IMR-90 (cell line): ENCODE measurements at regions not wholly inside any gene's neighbourhood (a gene's known extent, or its start where the extent isn't known, plus 50 kb on each side); places are given as distances from the start of the nearest gene placed in this dataset.

Experiments used
- ATAC-seq: fragments of 200-7000 bp; cut with Tn5 transposase; 2 replicates; pipeline ENCODE4 v1.9.1; 2020; ENCODE audit warnings: low read depth, mild to moderate bottlenecking, moderate library complexity
- BruUV-seq: library from RNA; stranded (reverse); fragments of 400-500 nt; replicated peaks from 2 replicates; lab custom pipeline; 2021; lab: Mats Ljungman, UMichigan
- CTCF ChIA-PET: fragments of 300-600 bp; formaldehyde crosslinking; extraction: SDS; loops from one replicate; lab custom pipeline; 2021; ENCODE audit warnings: antibody characterized with exemption; lab: Yijun Ruan, JAX
- POLR2A ChIA-PET: fragments of 300-600 bp; sonication (Branson Sonifier 250); formaldehyde crosslinking; loops from one replicate; lab custom pipeline; 2022; ENCODE audit warnings: antibody characterized with exemption; ENCODE audit not compliant: unreplicated experiment; lab: Charles Lee
- DNase-seq: peaks from one replicate; pipeline ENCODE4 v3.0.0; 2013
- H2AFZ ChIP-seq: replicated peaks from 2 replicates; pipeline ENCODE3; 2013; ENCODE audit warnings: low read length, mild to moderate bottlenecking; ENCODE audit not compliant: poor library complexity
- H2AK5ac ChIP-seq: 2 replicates; pipeline ENCODE4 v1.6.1; 2013; ENCODE audit warnings: low read depth, low read length, inconsistent platforms
- H2AK9ac ChIP-seq: replicated peaks from 2 replicates; pipeline ENCODE3; 2013; ENCODE audit warnings: mild to moderate bottlenecking, low read depth, low read length, moderate library complexity; ENCODE audit not compliant: poor library complexity
- H2BK120ac ChIP-seq: 2 replicates; pipeline ENCODE4 v1.6.1; 2013; ENCODE audit warnings: low read depth, low read length, inconsistent platforms
- H2BK15ac ChIP-seq: 3 replicates; pipeline ENCODE4 v1.6.1; 2013; ENCODE audit warnings: low read depth, low read length, inconsistent platforms
- H2BK20ac ChIP-seq: 2 replicates; pipeline ENCODE4 v1.6.1; 2013; ENCODE audit warnings: low read depth, mild to moderate bottlenecking, inconsistent platforms, low read length, moderate library complexity
- H2BK5ac ChIP-seq: 2 replicates; pipeline ENCODE4 v1.6.1; 2013; ENCODE audit warnings: mild to moderate bottlenecking, low read depth, low read length, inconsistent platforms; ENCODE audit not compliant: poor library complexity, severe bottlenecking
- H3K14ac ChIP-seq: replicated peaks from 2 replicates; pipeline ENCODE4 v1.6.1; 2013; ENCODE audit warnings: low read depth, low read length, inconsistent platforms
- H3K18ac ChIP-seq: 2 replicates; pipeline ENCODE4 v1.6.1; 2013; ENCODE audit warnings: low read depth, low read length, control low read depth
- H3K23ac ChIP-seq: 2 replicates; pipeline ENCODE4 v1.6.1; 2013; ENCODE audit warnings: low read depth, low read length, inconsistent platforms
- H3K27ac ChIP-seq: 2 replicates; pipeline ENCODE4 v1.5.1; 2013; ENCODE audit warnings: mild to moderate bottlenecking, control low read depth, low read length; ENCODE audit not compliant: insufficient read depth
- H3K27me3 ChIP-seq: 2 replicates; pipeline ENCODE4 v1.6.1; 2013; ENCODE audit warnings: low read length; ENCODE audit not compliant: control insufficient read depth, insufficient read depth
- H3K36me3 ChIP-seq: 2 replicates; pipeline ENCODE4 v1.6.1; 2013; ENCODE audit warnings: low read length, mixed read lengths; ENCODE audit not compliant: control insufficient read depth, insufficient read depth
- H3K4ac ChIP-seq: 2 replicates; pipeline ENCODE4 v1.6.1; 2013; ENCODE audit warnings: low read depth, low read length, inconsistent platforms
- H3K4me1 ChIP-seq: 2 replicates; pipeline ENCODE4 v1.6.1; 2013; ENCODE audit warnings: low read length, mixed read lengths; ENCODE audit not compliant: control insufficient read depth, insufficient read depth
- H3K4me2 ChIP-seq: 2 replicates; pipeline ENCODE4 v1.6.1; 2013; ENCODE audit warnings: low read depth, mild to moderate bottlenecking, control low read depth, low read length, moderate library complexity
- H3K4me3 ChIP-seq: 2 replicates; pipeline ENCODE4 v1.5.1; 2013; ENCODE audit warnings: low read depth, mild to moderate bottlenecking, control low read depth, low read length, moderate library complexity; ENCODE audit not compliant: insufficient read depth
- H3K56ac ChIP-seq: 2 replicates; pipeline ENCODE4 v1.6.1; 2013; ENCODE audit warnings: low read length, inconsistent platforms; ENCODE audit not compliant: insufficient read depth; ENCODE audit errors: extremely low read depth
- H3K79me1 ChIP-seq, 2 experiments: 2 replicates each; pipeline ENCODE4 v1.6.1; 2013; ENCODE audit warnings: low read length in 2 of 2, inconsistent platforms in 1 of 2, low read depth in 1 of 2
- H3K9ac ChIP-seq: 2 replicates; pipeline ENCODE4 v1.6.1; 2013; ENCODE audit warnings: low read depth, low read length, control low read depth
- H3K9me1 ChIP-seq: 2 replicates; pipeline ENCODE4 v1.6.1; 2013; ENCODE audit warnings: low read length, inconsistent platforms; ENCODE audit not compliant: insufficient read depth
- H3K9me3 ChIP-seq: 2 replicates; pipeline ENCODE4 v1.6.1; 2013; ENCODE audit warnings: low read length; ENCODE audit not compliant: control insufficient read depth, insufficient read depth
- H4K20me1 ChIP-seq: 2 replicates; pipeline ENCODE4 v1.6.1; 2013; ENCODE audit warnings: low read length, inconsistent platforms; ENCODE audit not compliant: insufficient read depth
- H4K5ac ChIP-seq: 2 replicates; pipeline ENCODE4 v1.6.1; 2013; ENCODE audit warnings: mild to moderate bottlenecking, low read depth, low read length, control low read depth
- H4K8ac ChIP-seq, 2 experiments: 2 replicates each; pipeline ENCODE4 v1.6.1; 2013; ENCODE audit warnings: low read depth in 2 of 2, low read length in 2 of 2, control low read depth in 1 of 2, inconsistent platforms in 1 of 2
- H4K91ac ChIP-seq: 2 replicates; pipeline ENCODE4 v1.6.1; 2013; ENCODE audit warnings: low read depth, low read length, inconsistent platforms; ENCODE audit not compliant: insufficient read depth
- BHLHE40 ChIP-seq: fragments of 150-350 bp; IDR thresholded peaks from 2 replicates; pipeline ENCODE4 v1.6.1; 2016; ENCODE audit warnings: mild to moderate bottlenecking, low read depth, low read length
- CEBPB ChIP-seq: IDR thresholded peaks from 2 replicates; pipeline ENCODE4 v1.6.1; 2012; ENCODE audit warnings: low read depth, low read length, improper control_type of control experiment
- CHD1 ChIP-seq: IDR thresholded peaks from 2 replicates; pipeline ENCODE4 v1.6.1; 2012; ENCODE audit warnings: low read depth, low read length, improper control_type of control experiment
- ELK1 ChIP-seq: fragments of 150-350 bp; IDR thresholded peaks from 2 replicates; pipeline ENCODE4 v1.6.1; 2016; ENCODE audit warnings: low read depth, mild to moderate bottlenecking, low read length, moderate library complexity, borderline replicate concordance
- FOS ChIP-seq: fragments of 150-350 bp; IDR thresholded peaks from 2 replicates; pipeline ENCODE4 v1.6.1; 2016; ENCODE audit warnings: low read depth, low read length
- MAFK ChIP-seq: IDR thresholded peaks from 2 replicates; pipeline ENCODE4 v1.6.1; 2012; ENCODE audit warnings: low read depth, low read length, improper control_type of control experiment
- MAZ ChIP-seq: IDR thresholded peaks from 2 replicates; pipeline ENCODE4 v1.6.1; 2012; ENCODE audit warnings: low read depth, mild to moderate bottlenecking, low read length, improper control_type of control experiment, moderate library complexity, borderline replicate concordance
- MXI1 ChIP-seq: IDR thresholded peaks from 2 replicates; pipeline ENCODE4 v1.6.1; 2012; ENCODE audit warnings: low read depth, mild to moderate bottlenecking, low read length, moderate library complexity, borderline replicate concordance
- NFE2L2 ChIP-seq: fragments of 150-350 bp; IDR thresholded peaks from 2 replicates; pipeline ENCODE4 v1.6.1; 2016; ENCODE audit warnings: low read depth, mild to moderate bottlenecking, low read length
- POLR2A ChIP-seq: IDR thresholded peaks from 2 replicates; pipeline ENCODE4 v1.6.1; 2012; ENCODE audit warnings: mild to moderate bottlenecking, low read depth, low read length
- RAD21 ChIP-seq: IDR thresholded peaks from 2 replicates; pipeline ENCODE4 v1.6.1; 2012; ENCODE audit warnings: low read length, improper control_type of control experiment
- RCOR1 ChIP-seq: IDR thresholded peaks from 2 replicates; pipeline ENCODE4 v1.6.1; 2012; ENCODE audit warnings: mild to moderate bottlenecking, low read length, improper control_type of control experiment; ENCODE audit not compliant: insufficient replicate concordance
- RFX5 ChIP-seq: IDR thresholded peaks from 2 replicates; pipeline ENCODE4 v1.8.0; 2012; ENCODE audit warnings: low read depth, mild to moderate bottlenecking, low read length, moderate library complexity
- SMC3 ChIP-seq: fragments of 150-350 bp; IDR thresholded peaks from 2 replicates; pipeline ENCODE4 v1.6.1; 2016; ENCODE audit warnings: low read depth, mild to moderate bottlenecking, antibody characterized with exemption, low read length, moderate library complexity
- WGBS, 2 experiments: methylation state at CpG; one replicate each; pipeline versions ENCODE4 v1.1.5 to v1.1.7; 2013; ENCODE audit warnings: missing lambda C conversion rate in 2 of 2; ENCODE audit not compliant: insufficient read length in 1 of 2; ENCODE audit errors: extremely low coverage in 2 of 2; 5-methylcytosine and 5-hydroxymethylcytosine counted together
- dilution Hi-C: fragments of 300-500 bp; cut with HindIII; formaldehyde crosslinking; loops from one replicate; pipeline ENCODE4 v1.14.3; 2018; ENCODE audit warnings: low sequenced_read_pairs; ENCODE audit not compliant: unreplicated experiment
- in situ Hi-C: fragments of 300-500 bp; cut with MboI; formaldehyde crosslinking; loops from 3 replicates; pipeline ENCODE4 v1.14.3; 2019; ENCODE audit warnings: low sequenced_read_pairs, inconsistent platforms, mixed read lengths
- intact Hi-C: fragments of 100-400 bp; cut with micrococcal nuclease; formaldehyde crosslinking; loops from 2 replicates; pipeline ENCODE4 v1.10.0; 2022
- TF ChIP-seq, protein P1 (sequence below): conservative IDR thresholded peaks from 2 replicates; pipeline ENCODE4 v1.5.1; 2012; ENCODE audit warnings: mild to moderate bottlenecking, low read depth, low read length, improper control_type of control experiment
- TF ChIP-seq, protein P2 (sequence below): fragments of 150-350 bp; IDR thresholded peaks from 2 replicates; pipeline ENCODE4 v1.6.1; 2017; ENCODE audit warnings: mild to moderate bottlenecking, antibody characterized with exemption, low read length, low read depth

- in situ Hi-C loops = no loop called here
- no peak overlapping the region for H3K18ac ChIP-seq
- H2BK5ac ChIP-seq = no peak overlapping the region
- no peak overlapping the region for H2BK15ac ChIP-seq
- H2BK20ac ChIP-seq = no peak overlapping the region
- no peak overlapping the region for H3K4me3 ChIP-seq
- dilution Hi-C loops = no loop called here
- no peak overlapping the region for H3K4ac ChIP-seq
- ChIA-PET CTCF (interaction anchor here (1.4 kb wide), 1 partner anchor 19 kb away, joined by 4 read pairs; no protein-coding TSS in a partner anchor), POLR2A (no interaction called here)
- BruUV-seq = no TSS peak
- no peak overlapping the region for H3K4me2 ChIP-seq
- H3K23ac ChIP-seq = no peak overlapping the region
- H3K9me3 ChIP-seq = no peaks in the 10 kb centered on the region
- H4K91ac ChIP-seq = no peak overlapping the region
- no peaks in the 10 kb centered on the region for H3K9me1 ChIP-seq
- H2AFZ ChIP-seq = no peak overlapping the region
- H3K56ac ChIP-seq = no peak overlapping the region
- no peak for ATAC-seq
- no peak overlapping the region for H2AK5ac ChIP-seq
- H2BK120ac ChIP-seq = no peak overlapping the region
- H3K9ac ChIP-seq = no peak overlapping the region
- H3K79me1 ChIP-seq = no peaks in the 10 kb centered on the region
- no peak overlapping the region for H3K27ac ChIP-seq
- intact Hi-C loops = no loop called here
- peaks cover 1% of the 10 kb centered on the region; the same call in 1 of the 2 replicates for H3K27me3 ChIP-seq
- no peak for DNase-seq
- 40% methylated on average over 1 of the region's 4 CpGs; no CpG with 5 or more reads in 1 of the 2 experiments for WGBS, 2 experiments
- H3K4me1 ChIP-seq = no peaks in the 10 kb centered on the region
- no peaks in the 10 kb centered on the region for H4K20me1 ChIP-seq
- H3K14ac ChIP-seq = no peak overlapping the region
- H4K5ac ChIP-seq = no peak overlapping the region
- TF ChIP-seq RCOR1 (no peak), RFX5 (no peak), MAFK (no peak), SMC3 (no peak), CHD1 (no peak), MXI1 (no peak), POLR2A (no peak), ELK1 (no peak), NFE2L2 (no peak), RAD21 (no peak), MAZ (no peak), CEBPB (no peak), BHLHE40 (no peak), FOS (no peak)
- TF ChIP-seq, protein P1, sequence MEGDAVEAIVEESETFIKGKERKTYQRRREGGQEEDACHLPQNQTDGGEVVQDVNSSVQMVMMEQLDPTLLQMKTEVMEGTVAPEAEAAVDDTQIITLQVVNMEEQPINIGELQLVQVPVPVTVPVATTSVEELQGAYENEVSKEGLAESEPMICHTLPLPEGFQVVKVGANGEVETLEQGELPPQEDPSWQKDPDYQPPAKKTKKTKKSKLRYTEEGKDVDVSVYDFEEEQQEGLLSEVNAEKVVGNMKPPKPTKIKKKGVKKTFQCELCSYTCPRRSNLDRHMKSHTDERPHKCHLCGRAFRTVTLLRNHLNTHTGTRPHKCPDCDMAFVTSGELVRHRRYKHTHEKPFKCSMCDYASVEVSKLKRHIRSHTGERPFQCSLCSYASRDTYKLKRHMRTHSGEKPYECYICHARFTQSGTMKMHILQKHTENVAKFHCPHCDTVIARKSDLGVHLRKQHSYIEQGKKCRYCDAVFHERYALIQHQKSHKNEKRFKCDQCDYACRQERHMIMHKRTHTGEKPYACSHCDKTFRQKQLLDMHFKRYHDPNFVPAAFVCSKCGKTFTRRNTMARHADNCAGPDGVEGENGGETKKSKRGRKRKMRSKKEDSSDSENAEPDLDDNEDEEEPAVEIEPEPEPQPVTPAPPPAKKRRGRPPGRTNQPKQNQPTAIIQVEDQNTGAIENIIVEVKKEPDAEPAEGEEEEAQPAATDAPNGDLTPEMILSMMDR = no peak
- TF ChIP-seq, protein P2, sequence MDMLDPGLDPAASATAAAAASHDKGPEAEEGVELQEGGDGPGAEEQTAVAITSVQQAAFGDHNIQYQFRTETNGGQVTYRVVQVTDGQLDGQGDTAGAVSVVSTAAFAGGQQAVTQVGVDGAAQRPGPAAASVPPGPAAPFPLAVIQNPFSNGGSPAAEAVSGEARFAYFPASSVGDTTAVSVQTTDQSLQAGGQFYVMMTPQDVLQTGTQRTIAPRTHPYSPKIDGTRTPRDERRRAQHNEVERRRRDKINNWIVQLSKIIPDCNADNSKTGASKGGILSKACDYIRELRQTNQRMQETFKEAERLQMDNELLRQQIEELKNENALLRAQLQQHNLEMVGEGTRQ = no peak
- H4K8ac ChIP-seq = no peak overlapping the region
- no peaks in the 10 kb centered on the region for H3K36me3 ChIP-seq
- no peak overlapping the region for H2AK9ac ChIP-seq
Measured at GRCh38 chr13:31518645-31519044, 220.7 kb upstream of the RXFP2 start.
